Endothelial cell of umbilical vein (primary cell): ENCODE measurements at regions not wholly inside any gene's neighbourhood (a gene's known extent, or its start where the extent isn't known, plus 50 kb on each side); places are given as distances from the start of the nearest gene placed in this dataset.

Source experiments
- BruUV-seq: library from RNA; stranded (reverse); fragments of 400-500 nt; replicated peaks from 2 replicates; lab custom pipeline; 2021; lab: Mats Ljungman, UMichigan
- CTCF ChIA-PET: fragments of 300-600, 350-600 bp; sonication (Branson Sonifier 250); formaldehyde crosslinking; loops from one replicate; lab custom pipeline; 2021; ENCODE audit warnings: antibody characterized with exemption, inconsistent platforms; lab: Charles Lee
- POLR2A ChIA-PET: fragments of 300-600, 350-600 bp; sonication (Branson Sonifier 250); formaldehyde crosslinking; loops from one replicate; lab custom pipeline; 2021; ENCODE audit warnings: antibody characterized with exemption, inconsistent platforms; lab: Charles Lee
- DNase-seq: peaks from one replicate; pipeline ENCODE4 v3.0.0-alpha.2; 2011; ENCODE audit warnings: low read depth, low spot score
- FAIRE-seq: peaks from 2 replicates; lab custom pipeline; 2011; peaks lifted over from hg19 to GRCh38; lab: Jason Lieb, UNC
- H2AFZ ChIP-seq: 2 replicates; pipeline ENCODE4 v1.6.0; 2012; ENCODE audit warnings: low read depth, low read length, control low read depth, inconsistent platforms
- H3K27ac ChIP-seq: 2 replicates; pipeline ENCODE4 v1.5.1; 2011; ENCODE audit warnings: low read depth, mild to moderate bottlenecking, control low read depth, low read length, moderate library complexity; ENCODE audit not compliant: insufficient read depth
- H3K27me3 ChIP-seq, 2 experiments: 2 replicates each; pipeline versions ENCODE4 v1.6.0 to v1.6.1; 2011; ENCODE audit warnings: low read length in 2 of 2, mixed read lengths in 1 of 2; ENCODE audit not compliant: control insufficient read depth in 2 of 2, insufficient read depth in 2 of 2
- H3K36me3 ChIP-seq, 2 experiments: 2 replicates in 1 of 2; 3 replicates in 1 of 2; pipeline ENCODE4 v1.5.1; 2011; ENCODE audit warnings: low read length in 2 of 2, mild to moderate bottlenecking in 1 of 2, moderate library complexity in 1 of 2; ENCODE audit not compliant: control insufficient read depth in 2 of 2, insufficient read depth in 2 of 2; ENCODE audit errors: extremely low read depth in 1 of 2
- H3K4me1 ChIP-seq: 3 replicates; pipeline ENCODE4 v1.5.1; 2011; ENCODE audit warnings: mild to moderate bottlenecking, low read length; ENCODE audit not compliant: control insufficient read depth, insufficient read depth; ENCODE audit errors: extremely low read depth
- H3K4me2 ChIP-seq: 2 replicates; pipeline ENCODE4 v1.6.1; 2011; ENCODE audit warnings: low read length, control low read depth, mixed read lengths; ENCODE audit not compliant: insufficient read depth
- H3K4me3 ChIP-seq, 3 experiments: fragments of 200-600 bp in 1 of 3; sonication (generic), shearing (Covaris generic) in 1 of 3; replicated peaks in 1 of 3; 2 replicates each; pipeline ENCODE4 v1.5.1; 2011 to 2016; ENCODE audit warnings: control low read depth in 3 of 3, low read length in 3 of 3, mild to moderate bottlenecking in 2 of 3, inconsistent platforms in 1 of 3, low read depth in 1 of 3, moderate library complexity in 1 of 3; ENCODE audit not compliant: insufficient read depth in 1 of 3
- H3K79me2 ChIP-seq: 2 replicates; pipeline ENCODE4 v1.6.0; 2012; ENCODE audit warnings: low read length, inconsistent platforms; ENCODE audit not compliant: control insufficient read depth, insufficient read depth
- H3K9ac ChIP-seq: replicated peaks from 2 replicates; pipeline ENCODE3; 2011; ENCODE audit warnings: low read length, control low read depth; ENCODE audit not compliant: insufficient read depth; ENCODE audit errors: extremely low read depth
- H3K9me1 ChIP-seq: replicated peaks from 3 replicates; pipeline ENCODE4 v1.6.0; 2011; ENCODE audit warnings: mild to moderate bottlenecking, low read length; ENCODE audit not compliant: control insufficient read depth, insufficient read depth; ENCODE audit errors: extremely low read depth
- H3K9me3 ChIP-seq: replicated peaks from 2 replicates; pipeline ENCODE4 v1.5.1; 2012; ENCODE audit warnings: low read length, inconsistent platforms; ENCODE audit not compliant: control insufficient read depth, insufficient read depth
- H4K20me1 ChIP-seq: replicated peaks from 2 replicates; pipeline ENCODE3; 2011; ENCODE audit warnings: mild to moderate bottlenecking, low read length; ENCODE audit not compliant: control insufficient read depth, insufficient read depth; ENCODE audit errors: extremely low read depth
- CTCF ChIP-seq, 2 donors: IDR thresholded peaks; 1 replicate in 1 of 2; 2 replicates in 1 of 2; pipeline ENCODE4 v1.5.1; 2011; ENCODE audit warnings: low read length in 2 of 2, mild to moderate bottlenecking in 2 of 2, moderate library complexity in 2 of 2, control low read depth in 1 of 2, inconsistent platforms in 1 of 2, low read depth in 1 of 2; ENCODE audit not compliant: insufficient read depth in 1 of 2; ENCODE audit errors: extremely low read depth in 1 of 2
- EZH2 ChIP-seq: IDR thresholded peaks from 2 replicates; pipeline ENCODE4 v1.6.1; 2012; ENCODE audit warnings: borderline replicate concordance, low read depth, mild to moderate bottlenecking, moderate library complexity, low read length, inconsistent platforms; ENCODE audit not compliant: severe bottlenecking
- FOS ChIP-seq: IDR thresholded peaks from 2 replicates; pipeline ENCODE4 v1.6.1; 2011; ENCODE audit warnings: mild to moderate bottlenecking, low read length, moderate library complexity, borderline replicate concordance; ENCODE audit not compliant: insufficient read depth
- GATA2 ChIP-seq: IDR thresholded peaks from 2 replicates; pipeline ENCODE4 v1.7.0; 2011; ENCODE audit warnings: low read depth, mild to moderate bottlenecking, moderate library complexity, mixed read lengths, low read length; ENCODE audit not compliant: insufficient read length, insufficient read depth
- JUN ChIP-seq: IDR thresholded peaks from 2 replicates; pipeline ENCODE4 v1.6.1; 2011; ENCODE audit warnings: borderline replicate concordance, low read depth; ENCODE audit not compliant: insufficient read length, insufficient read depth
- MAX ChIP-seq: IDR thresholded peaks from 2 replicates; pipeline ENCODE4 v1.6.1; 2011; ENCODE audit not compliant: insufficient read depth, insufficient read length
- MYC ChIP-seq: IDR thresholded peaks from one replicate; pipeline ENCODE4 v1.6.1; 2011; ENCODE audit warnings: mild to moderate bottlenecking, low read depth, low read length
- POLR2A ChIP-seq: IDR thresholded peaks from 2 replicates; pipeline ENCODE4 v1.6.1; 2012; ENCODE audit warnings: low read depth, mild to moderate bottlenecking, control low read depth, low read length
- POLR2AphosphoS5 ChIP-seq: IDR thresholded peaks from 2 replicates; pipeline ENCODE4 v1.6.1; 2012; ENCODE audit warnings: low read depth, mild to moderate bottlenecking, control low read depth, low read length, moderate library complexity; ENCODE audit not compliant: insufficient read depth
- dilution Hi-C: fragments of 300-500 bp; cut with MboI; formaldehyde crosslinking; loops from one replicate; pipeline ENCODE4 v1.15.0; 2019; ENCODE audit warnings: low sequenced_read_pairs; ENCODE audit not compliant: extremely low pct_ligation_motif_present
- intact Hi-C: fragments of 100-400 bp; cut with micrococcal nuclease; formaldehyde crosslinking; loops from one replicate; pipeline ENCODE4 v1.10.0; 2022

- no peaks in the 10 kb centered on the region for H3K79me2 ChIP-seq
- BruUV-seq = no TSS peak
- H3K9me1 ChIP-seq = no peaks in the 10 kb centered on the region
- TF ChIP-seq MYC (no peak), MAX (no peak), GATA2 (no peak), CTCF (IDR thresholded peaks at IDR 0.05; ENCODE audit: extremely low read depth in 1 of 2, insufficient read depth in 1 of 2, low read depth in 1 of 2, low read length in 2 of 2) (no peak), POLR2A (no peak), FOS (no peak), POLR2AphosphoS5 (no peak), JUN (no peak), EZH2 (no peak)
- H3K9ac ChIP-seq = no peak overlapping the region
- H3K4me2 ChIP-seq = no peak overlapping the region
- H3K27ac ChIP-seq = no peak overlapping the region
- ChIA-PET POLR2A (no interaction called here), CTCF (no interaction called here)
- H4K20me1 ChIP-seq = no peaks in the 10 kb centered on the region
- dilution Hi-C loops (no loop called here), intact Hi-C loops (no loop called here)
- H3K4me1 ChIP-seq = no peaks in the 10 kb centered on the region
- no peak overlapping the region for H3K4me3 ChIP-seq
- no peak overlapping the region for H2AFZ ChIP-seq
- H3K9me3 ChIP-seq = peaks cover 9% of the 10 kb centered on the region
- H3K27me3 ChIP-seq = no peaks in the 10 kb centered on the region
- no peaks in the 10 kb centered on the region for H3K36me3 ChIP-seq
- FAIRE-seq = no peak
- DNase-seq = no peak
Observed at GRCh38 chr10:130555411-130555750, 419.2 kb downstream of the GLRX3 start.
